ENCODE measurements at regions not wholly inside any gene's neighbourhood (a gene's known extent, or its start where the extent isn't known, plus 50 kb on each side); places are given as distances from the start of the nearest gene placed in this dataset.

- Histone ChIP-seq H3K4me1 (ENCODE audit: insufficient read depth) (no peaks in the 10 kb centered on the region), H3K9me2 (ENCODE audit: insufficient read depth) (no peaks in the 10 kb centered on the region), H4K20me1 (replicated peaks; ENCODE audit: insufficient read depth) (no peaks in the 10 kb centered on the region), H3K79me2 (replicated peaks; ENCODE audit: insufficient read depth) (no peaks in the 10 kb centered on the region), H2AFZ (no peak overlapping the region), H3F3A (replicated peaks; ENCODE audit: low read depth) (no peaks in the 10 kb centered on the region), H3K27ac (ENCODE audit: low read depth) (no peak overlapping the region), H3K4me3 (no peak overlapping the region), H3K4me2 (no peak overlapping the region), H3K36me3 (ENCODE audit: insufficient read depth) (peaks cover 3% of the 10 kb centered on the region; the same call in 1 of the 2 replicates), H3K27me3 (ENCODE audit: insufficient read depth) (no peaks in the 10 kb centered on the region)
- DNase-seq (ENCODE audit: low spot score) (no peak), ATAC-seq (no peak)
- Mint-ChIP-seq H3K27ac (no peak overlapping the region), H3K4me3 (no peak overlapping the region), H3K36me3 (ENCODE audit: low read depth) (peaks cover 3% of the 10 kb centered on the region; the same call in 1 of the 3 replicates), H3K4me1 (no peaks in the 10 kb centered on the region), H3K9me3 (peaks cover 66% of the 10 kb centered on the region), H3K27me3 (ENCODE audit: insufficient read depth, low read depth, poor library complexity) (no peaks in the 10 kb centered on the region)
- TF ChIP-seq EZH2phosphoT487 (IDR thresholded peaks at IDR 0.05; ENCODE audit: unreplicated experiment) (no peak), EZH2 (IDR thresholded peaks at IDR 0.05; ENCODE audit: low read depth, unreplicated experiment) (no peak), ZNF114 (CRISPR knock-in tag; IDR thresholded peaks at IDR 0.05) (no peak), JUNB (IDR thresholded peaks at IDR 0.05; ENCODE audit: unreplicated experiment) (no peak), NANOG (IDR thresholded peaks at IDR 0.05; ENCODE audit: borderline replicate concordance) (no peak), CREB1 (CRISPR knock-in tag; IDR thresholded peaks at IDR 0.05; ENCODE audit: low read depth) (no peak), ZNF462 (CRISPR knock-in tag; IDR thresholded peaks at IDR 0.05) (no peak), STAT1 (IDR thresholded peaks at IDR 0.05; ENCODE audit: unreplicated experiment) (no peak), POLR2AphosphoS5 (IDR thresholded peaks at IDR 0.05; ENCODE audit: low read depth) (no peak), ZNF331 (CRISPR knock-in tag; IDR thresholded peaks at IDR 0.05; ENCODE audit: low read depth) (no peak)
- TF ChIP-seq, protein P1, sequence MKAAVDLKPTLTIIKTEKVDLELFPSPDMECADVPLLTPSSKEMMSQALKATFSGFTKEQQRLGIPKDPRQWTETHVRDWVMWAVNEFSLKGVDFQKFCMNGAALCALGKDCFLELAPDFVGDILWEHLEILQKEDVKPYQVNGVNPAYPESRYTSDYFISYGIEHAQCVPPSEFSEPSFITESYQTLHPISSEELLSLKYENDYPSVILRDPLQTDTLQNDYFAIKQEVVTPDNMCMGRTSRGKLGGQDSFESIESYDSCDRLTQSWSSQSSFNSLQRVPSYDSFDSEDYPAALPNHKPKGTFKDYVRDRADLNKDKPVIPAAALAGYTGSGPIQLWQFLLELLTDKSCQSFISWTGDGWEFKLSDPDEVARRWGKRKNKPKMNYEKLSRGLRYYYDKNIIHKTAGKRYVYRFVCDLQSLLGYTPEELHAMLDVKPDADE (IDR thresholded peaks at IDR 0.05): no peak
- TF ChIP-seq, protein P2, sequence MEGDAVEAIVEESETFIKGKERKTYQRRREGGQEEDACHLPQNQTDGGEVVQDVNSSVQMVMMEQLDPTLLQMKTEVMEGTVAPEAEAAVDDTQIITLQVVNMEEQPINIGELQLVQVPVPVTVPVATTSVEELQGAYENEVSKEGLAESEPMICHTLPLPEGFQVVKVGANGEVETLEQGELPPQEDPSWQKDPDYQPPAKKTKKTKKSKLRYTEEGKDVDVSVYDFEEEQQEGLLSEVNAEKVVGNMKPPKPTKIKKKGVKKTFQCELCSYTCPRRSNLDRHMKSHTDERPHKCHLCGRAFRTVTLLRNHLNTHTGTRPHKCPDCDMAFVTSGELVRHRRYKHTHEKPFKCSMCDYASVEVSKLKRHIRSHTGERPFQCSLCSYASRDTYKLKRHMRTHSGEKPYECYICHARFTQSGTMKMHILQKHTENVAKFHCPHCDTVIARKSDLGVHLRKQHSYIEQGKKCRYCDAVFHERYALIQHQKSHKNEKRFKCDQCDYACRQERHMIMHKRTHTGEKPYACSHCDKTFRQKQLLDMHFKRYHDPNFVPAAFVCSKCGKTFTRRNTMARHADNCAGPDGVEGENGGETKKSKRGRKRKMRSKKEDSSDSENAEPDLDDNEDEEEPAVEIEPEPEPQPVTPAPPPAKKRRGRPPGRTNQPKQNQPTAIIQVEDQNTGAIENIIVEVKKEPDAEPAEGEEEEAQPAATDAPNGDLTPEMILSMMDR (conservative IDR thresholded peaks at IDR 0.05; ENCODE audit: low read depth in 2 of 2): no peak
- TF ChIP-seq, protein P3, sequence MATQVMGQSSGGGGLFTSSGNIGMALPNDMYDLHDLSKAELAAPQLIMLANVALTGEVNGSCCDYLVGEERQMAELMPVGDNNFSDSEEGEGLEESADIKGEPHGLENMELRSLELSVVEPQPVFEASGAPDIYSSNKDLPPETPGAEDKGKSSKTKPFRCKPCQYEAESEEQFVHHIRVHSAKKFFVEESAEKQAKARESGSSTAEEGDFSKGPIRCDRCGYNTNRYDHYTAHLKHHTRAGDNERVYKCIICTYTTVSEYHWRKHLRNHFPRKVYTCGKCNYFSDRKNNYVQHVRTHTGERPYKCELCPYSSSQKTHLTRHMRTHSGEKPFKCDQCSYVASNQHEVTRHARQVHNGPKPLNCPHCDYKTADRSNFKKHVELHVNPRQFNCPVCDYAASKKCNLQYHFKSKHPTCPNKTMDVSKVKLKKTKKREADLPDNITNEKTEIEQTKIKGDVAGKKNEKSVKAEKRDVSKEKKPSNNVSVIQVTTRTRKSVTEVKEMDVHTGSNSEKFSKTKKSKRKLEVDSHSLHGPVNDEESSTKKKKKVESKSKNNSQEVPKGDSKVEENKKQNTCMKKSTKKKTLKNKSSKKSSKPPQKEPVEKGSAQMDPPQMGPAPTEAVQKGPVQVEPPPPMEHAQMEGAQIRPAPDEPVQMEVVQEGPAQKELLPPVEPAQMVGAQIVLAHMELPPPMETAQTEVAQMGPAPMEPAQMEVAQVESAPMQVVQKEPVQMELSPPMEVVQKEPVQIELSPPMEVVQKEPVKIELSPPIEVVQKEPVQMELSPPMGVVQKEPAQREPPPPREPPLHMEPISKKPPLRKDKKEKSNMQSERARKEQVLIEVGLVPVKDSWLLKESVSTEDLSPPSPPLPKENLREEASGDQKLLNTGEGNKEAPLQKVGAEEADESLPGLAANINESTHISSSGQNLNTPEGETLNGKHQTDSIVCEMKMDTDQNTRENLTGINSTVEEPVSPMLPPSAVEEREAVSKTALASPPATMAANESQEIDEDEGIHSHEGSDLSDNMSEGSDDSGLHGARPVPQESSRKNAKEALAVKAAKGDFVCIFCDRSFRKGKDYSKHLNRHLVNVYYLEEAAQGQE (IDR thresholded peaks at IDR 0.05; ENCODE audit: unreplicated experiment): no peak
These were observed 1807.9 kb downstream of the MRPL39 start for GRCh38 chr21:23799376-23799775.

Data from GM23338 (cell line).